Adrenal gland (tissue), 5 donors: ENCODE measurements at regions not wholly inside any gene's neighbourhood (a gene's known extent, or its start where the extent isn't known, plus 50 kb on each side); places are given as distances from the start of the nearest gene placed in this dataset.

Experiments used
- CTCF ChIP-seq, 6 experiments: fragments of 450-650 bp in 4 of 6; fragments of 200-600 bp in 2 of 6; sonication (generic) in 1 of 6; IDR thresholded peaks; 1 replicate in 5 of 6; 2 replicates in 1 of 6; pipeline versions ENCODE4 v1.5.1 to v1.8.0; 2016 to 2021; ENCODE audit warnings: antibody characterized with exemption in 6 of 6, mild to moderate bottlenecking in 2 of 6, moderate library complexity in 1 of 6
- POLR2A ChIP-seq, 2 donors: fragments of 450-650 bp; IDR thresholded peaks; one replicate each; pipeline ENCODE4 v1.6.1; 2017; ENCODE audit warnings: antibody characterized with exemption in 2 of 2, mild to moderate bottlenecking in 2 of 2, moderate library complexity in 1 of 2
- donor health status: DM: no; HTN: no; CAD: no.

- no peak for TF ChIP-seq CTCF (IDR thresholded peaks at IDR 0.05)
- TF ChIP-seq POLR2A (IDR thresholded peaks at IDR 0.05): no peak
Observed at GRCh38 chr4:117549524-117549923, 464.1 kb upstream of the TRAM1L1 start.
